K562 (cell line): ENCODE measurements at regions not wholly inside any gene's neighbourhood (a gene's known extent, or its start where the extent isn't known, plus 50 kb on each side); places are given as distances from the start of the nearest gene placed in this dataset.

Experiments
- ATAC-seq: fragments of 200-7000 bp; cut with Tn5 transposase; 3 replicates; pipeline ENCODE4 v1.9.1; 2020; ENCODE audit warnings: moderate library complexity
- BruUV-seq: library from RNA; stranded (reverse); fragments of 400-500 nt; replicated peaks from 2 replicates; lab custom pipeline; 2021; lab: Mats Ljungman, UMichigan
- CTCF ChIA-PET: fragments of 300-600 bp; formaldehyde crosslinking; extraction: SDS; loops from one replicate; lab custom pipeline; 2021; ENCODE audit warnings: low intra/inter-chr PET ratio; lab: Yijun Ruan, JAX
- POLR2A ChIA-PET: fragments of 300-600, 350-650 bp; sonication (Branson Sonifier 250); formaldehyde crosslinking; extraction: SDS; loops from one replicate; lab custom pipeline; 2021; ENCODE audit warnings: antibody characterized with exemption, inconsistent platforms; lab: Yijun Ruan, JAX
- DNase-seq, 4 experiments: peaks; one replicate each; pipeline versions ENCODE4 v3.0.0 to v3.0.0-alpha.2; 2011 to 2018; ENCODE audit warnings: low spot score in 3 of 4, mixed read lengths in 3 of 4; ENCODE audit errors: extremely low read depth in 1 of 4
- FAIRE-seq: peaks from 2 replicates; lab custom pipeline; 2011; peaks lifted over from hg19 to GRCh38; lab: Jason Lieb, UNC
- H2AFZ ChIP-seq: 2 replicates; pipeline ENCODE4 v1.6.0; 2011; ENCODE audit warnings: low read depth, low read length, control low read depth, inconsistent platforms
- H3K27ac ChIP-seq: fragments of 200-600 bp; 3 replicates; pipeline ENCODE4 v1.8.0; 2011; ENCODE audit warnings: low read depth, mild to moderate bottlenecking, control low read depth, inconsistent platforms, low read length, moderate library complexity, mixed read lengths; ENCODE audit errors: extremely low read depth
- H3K27me3 ChIP-seq, 2 experiments: fragments of 300-600 bp in 1 of 2; 2 replicates in 1 of 2; 3 replicates in 1 of 2; pipeline versions ENCODE4 v1.6.0 to v1.8.0; 2011; ENCODE audit warnings: inconsistent platforms in 2 of 2, low read length in 2 of 2, mild to moderate bottlenecking in 1 of 2, mixed read lengths in 1 of 2, moderate library complexity in 1 of 2; ENCODE audit not compliant: control insufficient read depth in 2 of 2, insufficient read depth in 2 of 2
- H3K36me3 ChIP-seq: fragments of 300-600 bp; 3 replicates; pipeline ENCODE4 v1.8.0; 2011; ENCODE audit warnings: mild to moderate bottlenecking, low read length, inconsistent platforms; ENCODE audit not compliant: control insufficient read depth, insufficient read depth
- H3K4me1 ChIP-seq, 2 experiments: fragments of 200-600 bp in 1 of 2; replicated peaks in 1 of 2; 2 replicates in 1 of 2; 3 replicates in 1 of 2; pipeline versions ENCODE4 v1.5.1 to v1.8.0; 2011; ENCODE audit warnings: inconsistent platforms in 2 of 2, low read length in 2 of 2, mild to moderate bottlenecking in 1 of 2, mixed read lengths in 1 of 2, moderate library complexity in 1 of 2; ENCODE audit not compliant: control insufficient read depth in 2 of 2, insufficient read depth in 2 of 2
- H3K4me2 ChIP-seq: 2 replicates; pipeline ENCODE4 v1.6.1; 2011; ENCODE audit warnings: low read length, control low read depth, inconsistent platforms, mixed read lengths; ENCODE audit not compliant: insufficient read depth
- H3K4me3 ChIP-seq: fragments of 200-600 bp; sonication (generic), shearing (Covaris generic); 2 replicates; pipeline ENCODE4 v1.5.1; 2016; ENCODE audit warnings: control low read depth, inconsistent platforms
- H3K79me2 ChIP-seq: fragments of 200-600 bp; 3 replicates; pipeline ENCODE4 v1.8.0; 2011; ENCODE audit warnings: low read length, inconsistent platforms; ENCODE audit not compliant: control insufficient read depth, insufficient read depth
- H3K9ac ChIP-seq, 2 experiments: 2 replicates each; pipeline versions ENCODE4 v1.6.0 to v1.6.1; 2011; ENCODE audit warnings: low read depth in 2 of 2, low read length in 2 of 2, control low read depth in 1 of 2, inconsistent platforms in 1 of 2, mild to moderate bottlenecking in 1 of 2, mixed read lengths in 1 of 2; ENCODE audit not compliant: insufficient read depth in 1 of 2
- H3K9me1 ChIP-seq: one replicate; pipeline ENCODE4 v1.6.0; 2011; ENCODE audit warnings: inconsistent platforms, mild to moderate bottlenecking, low read length, moderate library complexity; ENCODE audit not compliant: control insufficient read depth, insufficient read depth
- H3K9me3 ChIP-seq: replicated peaks from 2 replicates; pipeline ENCODE4 v1.5.1; 2011; ENCODE audit warnings: low read depth, low read length, inconsistent platforms; ENCODE audit not compliant: control insufficient read depth, insufficient read depth
- H4K20me1 ChIP-seq: replicated peaks from 2 replicates; pipeline ENCODE4 v1.6.1; 2011; ENCODE audit warnings: low read length, inconsistent platforms, mixed read lengths; ENCODE audit not compliant: control insufficient read depth, insufficient read depth
- CTBP1 ChIP-seq: fragments of 450-650 bp; IDR thresholded peaks from 2 replicates; pipeline ENCODE4 v1.6.1; 2016; ENCODE audit warnings: borderline replicate concordance
- NR2C2 ChIP-seq, 2 experiments: fragments of 200-800 bp in 1 of 2; sonication (Bioruptor generic) in 1 of 2; sonication (generic) in 1 of 2; formaldehyde crosslinking in 1 of 2; IDR thresholded peaks; 2 replicates each; pipeline versions ENCODE4 v1.6.1 to v1.8.0; 2016 to 2022; ENCODE audit warnings: mild to moderate bottlenecking in 1 of 2, missing compliant biosample characterization in 1 of 2, missing genetic modification characterization in 1 of 2, missing genetic modification reagents in 1 of 2
- SETDB1 ChIP-seq: IDR thresholded peaks from one replicate; pipeline ENCODE4 v1.6.1; 2012; ENCODE audit warnings: low read length, control low read depth, inconsistent platforms
- ZBTB7A ChIP-seq: IDR thresholded peaks from 2 replicates; pipeline ENCODE4 v1.6.1; 2011; ENCODE audit warnings: low read depth, mild to moderate bottlenecking, low read length, moderate library complexity, borderline replicate concordance; ENCODE audit not compliant: control insufficient read depth
- ZNF232 ChIP-seq: sonication (generic); formaldehyde crosslinking; IDR thresholded peaks from 2 replicates; pipeline ENCODE4 v1.8.0; 2022; ENCODE audit warnings: mild to moderate bottlenecking, missing genetic modification reagents
- in situ Hi-C: fragments of 300-500 bp; cut with MboI; formaldehyde crosslinking; loops from 4 replicates; pipeline ENCODE4 v1.15.0; 2018; ENCODE audit warnings: inconsistent platforms, mixed read lengths
- intact Hi-C: fragments of 100-400 bp; cut with micrococcal nuclease; formaldehyde crosslinking; loops from 2 replicates; pipeline ENCODE4 v1.14.2; 2022
- TF ChIP-seq, protein P1 (sequence below): fragments of 450-650 bp; IDR thresholded peaks from 2 replicates; pipeline ENCODE4 v1.6.1; 2016; ENCODE audit warnings: missing biosample characterization, missing genetic modification characterization
- TF ChIP-seq, protein P2 (sequence below): IDR thresholded peaks from 3 replicates; pipeline ENCODE4 v1.6.1; 2011; ENCODE audit warnings: borderline replicate concordance, mild to moderate bottlenecking, moderate library complexity; ENCODE audit not compliant: insufficient read length; ENCODE audit errors: extremely low read depth

DNA sequence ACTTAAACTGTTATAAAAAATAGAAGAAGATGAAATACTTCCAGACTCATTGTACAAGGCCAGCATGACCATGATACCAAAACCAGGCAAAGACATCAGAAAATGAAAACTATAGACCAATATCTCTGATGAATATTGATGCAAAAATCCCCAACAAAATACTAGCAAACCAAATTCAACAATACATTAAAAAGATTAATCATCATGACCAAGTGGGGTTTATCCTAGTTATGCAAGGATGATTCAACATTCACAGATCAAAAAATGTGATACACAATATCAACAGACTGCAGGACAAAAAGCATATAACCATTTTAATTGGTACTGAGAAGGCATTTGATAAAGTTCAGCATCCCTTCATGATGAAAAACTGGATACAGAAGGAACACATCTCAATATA is 824.5 kb upstream of the RAG2 start:
- CTCF ChIA-PET = no interaction called here
- no peaks in the 10 kb centered on the region for H3K27me3 ChIP-seq
- no peaks in the 10 kb centered on the region for H3K36me3 ChIP-seq
- H3K9me3 ChIP-seq = 0 out of 2 replicates have a peak, but pooled peaks cover 2% of the 10 kb centered on the region
- TF ChIP-seq NR2C2 (CRISPR knock-in tag; IDR thresholded peaks at IDR 0.05) (no peak), NR2C2 (tag; IDR thresholded peaks at IDR 0.05) (no peak), SETDB1 (no peak), CTBP1 (no peak), ZBTB7A (no peak), ZNF232 (CRISPR knock-in tag) (no peak)
- TF ChIP-seq, protein P1, sequence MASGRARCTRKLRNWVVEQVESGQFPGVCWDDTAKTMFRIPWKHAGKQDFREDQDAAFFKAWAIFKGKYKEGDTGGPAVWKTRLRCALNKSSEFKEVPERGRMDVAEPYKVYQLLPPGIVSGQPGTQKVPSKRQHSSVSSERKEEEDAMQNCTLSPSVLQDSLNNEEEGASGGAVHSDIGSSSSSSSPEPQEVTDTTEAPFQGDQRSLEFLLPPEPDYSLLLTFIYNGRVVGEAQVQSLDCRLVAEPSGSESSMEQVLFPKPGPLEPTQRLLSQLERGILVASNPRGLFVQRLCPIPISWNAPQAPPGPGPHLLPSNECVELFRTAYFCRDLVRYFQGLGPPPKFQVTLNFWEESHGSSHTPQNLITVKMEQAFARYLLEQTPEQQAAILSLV (tag) = no peak
- TF ChIP-seq, protein P2, sequence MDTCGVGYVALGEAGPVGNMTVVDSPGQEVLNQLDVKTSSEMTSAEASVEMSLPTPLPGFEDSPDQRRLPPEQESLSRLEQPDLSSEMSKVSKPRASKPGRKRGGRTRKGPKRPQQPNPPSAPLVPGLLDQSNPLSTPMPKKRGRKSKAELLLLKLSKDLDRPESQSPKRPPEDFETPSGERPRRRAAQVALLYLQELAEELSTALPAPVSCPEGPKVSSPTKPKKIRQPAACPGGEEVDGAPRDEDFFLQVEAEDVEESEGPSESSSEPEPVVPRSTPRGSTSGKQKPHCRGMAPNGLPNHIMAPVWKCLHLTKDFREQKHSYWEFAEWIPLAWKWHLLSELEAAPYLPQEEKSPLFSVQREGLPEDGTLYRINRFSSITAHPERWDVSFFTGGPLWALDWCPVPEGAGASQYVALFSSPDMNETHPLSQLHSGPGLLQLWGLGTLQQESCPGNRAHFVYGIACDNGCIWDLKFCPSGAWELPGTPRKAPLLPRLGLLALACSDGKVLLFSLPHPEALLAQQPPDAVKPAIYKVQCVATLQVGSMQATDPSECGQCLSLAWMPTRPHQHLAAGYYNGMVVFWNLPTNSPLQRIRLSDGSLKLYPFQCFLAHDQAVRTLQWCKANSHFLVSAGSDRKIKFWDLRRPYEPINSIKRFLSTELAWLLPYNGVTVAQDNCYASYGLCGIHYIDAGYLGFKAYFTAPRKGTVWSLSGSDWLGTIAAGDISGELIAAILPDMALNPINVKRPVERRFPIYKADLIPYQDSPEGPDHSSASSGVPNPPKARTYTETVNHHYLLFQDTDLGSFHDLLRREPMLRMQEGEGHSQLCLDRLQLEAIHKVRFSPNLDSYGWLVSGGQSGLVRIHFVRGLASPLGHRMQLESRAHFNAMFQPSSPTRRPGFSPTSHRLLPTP = no peak
- TF ChIP-seq, all 486 proteins: peak for 0
- Histone ChIP-seq H2AFZ (no peak overlapping the region), H3K4me1 (no peaks in the 10 kb centered on the region), H3K4me3 (no peak overlapping the region), H3K9me1 (no peaks in the 10 kb centered on the region), H3K79me2 (no peaks in the 10 kb centered on the region), H4K20me1 (no peaks in the 10 kb centered on the region), H3K4me2 (no peak overlapping the region), H3K27ac (no peak overlapping the region), H3K9ac (no peak overlapping the region)
- BruUV-seq = no TSS peak
- in situ Hi-C loops = no loop called here
- intact Hi-C loops = no loop called here
- FAIRE-seq (no peak), ATAC-seq (no peak), DNase-seq (no peak)
- POLR2A ChIA-PET = no interaction called here
